GM20431 (cell line): ENCODE measurements at regions not wholly inside any gene's neighbourhood (a gene's known extent, or its start where the extent isn't known, plus 50 kb on each side); places are given as distances from the start of the nearest gene placed in this dataset.
"Not testable (repeated sequence)": the region's sequence is repeated elsewhere in the genome, so short reads cannot be mapped to it uniquely, and the experiment has no call there.

Experiments used
- in situ Hi-C: fragments of 300-500 bp; cut with MseI, MboI; formaldehyde crosslinking; loops from one replicate; pipeline ENCODE4 v1.15.0; 2020; ENCODE audit warnings: low sequenced_read_pairs; ENCODE audit not compliant: unreplicated experiment

GRCh38 chr15:44899775-44900174, 56.7 kb upstream of the TERB2 start:
- in situ Hi-C loops = not testable (repeated sequence)

DNA sequence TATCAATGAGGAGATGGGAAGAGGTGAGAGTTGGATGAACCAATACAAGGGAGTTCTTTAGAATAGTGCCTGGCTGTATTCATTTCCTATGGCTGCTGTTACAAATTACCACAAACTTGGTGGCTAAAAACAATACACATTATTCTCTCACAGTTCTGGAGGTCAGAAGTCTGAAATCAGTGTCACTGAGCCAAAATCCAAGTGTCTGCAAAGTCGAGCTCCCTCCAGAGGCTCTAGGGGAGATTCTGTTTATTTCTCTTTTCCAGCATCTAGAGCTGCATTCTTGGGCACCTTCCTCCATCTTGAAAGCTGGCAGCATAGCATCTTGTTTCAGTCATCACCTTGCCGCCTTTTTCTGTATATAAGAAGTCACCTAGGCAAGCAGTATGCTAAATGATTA, 55.7 kb upstream of the TERB2 start:
- in situ Hi-C loops = not testable (repeated sequence)

GRCh38 chr15:44903281-44903680, 53.2 kb upstream of the TERB2 start:
- in situ Hi-C loops = not testable (repeated sequence)

DNA sequence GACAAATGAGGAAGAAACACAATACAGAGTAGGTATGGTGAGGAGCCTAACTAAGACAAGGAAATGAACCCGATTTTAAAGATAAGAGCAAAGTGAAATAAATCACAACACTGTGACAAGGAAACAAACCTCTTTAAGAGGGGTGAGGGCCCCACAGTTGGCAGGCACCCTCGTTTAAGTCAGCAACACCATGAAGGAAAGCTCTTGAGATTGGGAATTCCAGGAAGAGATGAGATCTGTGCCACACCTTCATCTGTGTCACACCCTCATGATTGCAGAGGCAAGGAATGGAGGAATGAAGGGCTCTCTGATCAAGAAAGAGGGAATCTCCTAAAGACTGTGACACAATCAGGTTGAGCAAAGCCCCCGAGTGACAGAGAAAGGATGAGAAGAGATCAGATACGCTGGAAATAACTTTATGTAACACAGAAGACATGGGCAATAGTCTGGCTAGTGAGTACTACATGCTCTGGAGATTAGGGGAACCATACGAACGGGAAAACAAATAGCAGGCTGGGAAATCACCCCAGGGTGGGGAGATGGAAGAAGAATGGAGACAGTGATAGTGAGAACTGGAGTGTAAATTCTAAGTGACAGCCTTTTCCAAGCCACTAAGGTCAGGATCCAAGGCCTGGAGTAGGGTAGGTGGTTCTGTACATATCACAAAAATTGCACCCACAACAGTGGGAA, 51.7 kb upstream of the TERB2 start:
- in situ Hi-C loops = not testable (repeated sequence)
